ENCODE measurements at regions not wholly inside any gene's neighbourhood (a gene's known extent, or its start where the extent isn't known, plus 50 kb on each side); places are given as distances from the start of the nearest gene placed in this dataset.
"Not testable (repeated sequence)": the region's sequence is repeated elsewhere in the genome, so short reads cannot be mapped to it uniquely, and the experiment has no call there.

DNA sequence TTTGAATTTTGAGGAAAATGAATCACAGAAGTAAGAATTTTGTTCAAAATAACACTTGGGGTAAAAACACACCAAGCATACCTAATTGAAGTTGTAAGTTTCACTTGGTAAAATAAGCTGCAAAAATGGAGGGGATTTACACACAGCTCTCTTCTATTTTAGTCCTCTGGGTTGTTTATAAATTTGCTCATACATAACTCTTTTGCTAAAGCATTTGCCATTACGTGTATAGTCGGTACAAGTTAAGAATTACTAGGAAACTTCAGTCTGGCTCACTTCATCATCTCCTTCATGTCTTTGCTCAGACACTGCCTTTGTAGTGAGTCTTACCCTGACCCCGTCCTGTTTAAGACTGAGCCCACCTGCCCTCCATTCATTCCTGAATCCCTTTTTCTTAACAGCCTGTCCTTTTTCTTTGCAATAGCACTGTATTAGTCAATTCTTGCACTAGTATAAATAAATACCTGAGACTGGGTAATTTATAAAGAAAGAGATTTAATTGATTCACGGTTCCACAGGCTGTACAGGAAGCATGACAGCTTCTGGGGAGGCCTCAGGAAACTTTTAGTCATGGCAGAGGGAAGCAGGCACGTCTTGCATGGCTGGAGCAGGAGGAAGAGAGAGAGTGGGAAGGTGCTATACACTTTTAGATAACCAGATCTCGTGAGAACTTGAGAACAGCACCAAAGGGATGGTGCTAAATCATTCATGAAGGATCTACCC lies 451.1 kb downstream of the PCNX1 start:
- H3K36me3 Mint-ChIP-seq (ENCODE audit: insufficient read depth in 1 of 3, low read depth in 3 of 3), result peaks cover 1 to 7% (median 3%) of the 10 kb centered on the region in 3 experiments; a peak in 5 of 7 replicates
- DNase-seq, result no peak
- H4K5ac ChIP-seq (ENCODE audit: insufficient read length, low read depth, low read length), result no peak overlapping the region
- no peak overlapping the region for H2BK15ac ChIP-seq (ENCODE audit: low read depth, low read length)
- no peaks in the 10 kb centered on the region for H3K9me3 ChIP-seq (ENCODE audit: control insufficient read depth, low read depth, low read length)
- no peak overlapping the region for H3K4ac ChIP-seq (ENCODE audit: low read depth, low read length)
- no peak overlapping the region for H3K27ac ChIP-seq (ENCODE audit: insufficient read length, low read depth, low read length)
- H3K27me3 Mint-ChIP-seq (ENCODE audit: low read depth), result no peaks in the 10 kb centered on the region
- H3K23ac ChIP-seq (ENCODE audit: insufficient read length, low read depth, low read length), result no peak overlapping the region
- no peak overlapping the region for H2BK120ac ChIP-seq (ENCODE audit: low read depth, low read length, poor library complexity, severe bottlenecking)
- H2BK12ac ChIP-seq (ENCODE audit: insufficient read length, low read depth, low read length), result no peak overlapping the region
- H3K4me1 ChIP-seq (ENCODE audit: insufficient read depth, low read length), result peaks cover 4% of the 10 kb centered on the region; the same call in 1 of the 2 replicates
- WGBS (ENCODE audit: extremely low coverage, insufficient read length, low lambda C conversion rate), result no CpG with 5 or more reads among the region's 6 CpGs
- H3K4me3 Mint-ChIP-seq, result no peak overlapping the region
- H3K18ac ChIP-seq (ENCODE audit: insufficient read length, low read depth, low read length), result no peak overlapping the region
- no peaks in the 10 kb centered on the region for H3K23me2 ChIP-seq (ENCODE audit: insufficient read length, low read depth, low read length, poor library complexity, severe bottlenecking)
- no peak overlapping the region for H3K56ac ChIP-seq (ENCODE audit: insufficient read length, low read depth, low read length)
- H3K4me1 Mint-ChIP-seq, result peaks cover 32 to 40% of the 10 kb centered on the region in 2 experiments
- H3K27ac Mint-ChIP-seq, result 0 out of 7 replicates have a peak overlapping the region, but pooled peaks of 1 of the 3 experiments have one; percentile 2
- TF ChIP-seq, protein P1, sequence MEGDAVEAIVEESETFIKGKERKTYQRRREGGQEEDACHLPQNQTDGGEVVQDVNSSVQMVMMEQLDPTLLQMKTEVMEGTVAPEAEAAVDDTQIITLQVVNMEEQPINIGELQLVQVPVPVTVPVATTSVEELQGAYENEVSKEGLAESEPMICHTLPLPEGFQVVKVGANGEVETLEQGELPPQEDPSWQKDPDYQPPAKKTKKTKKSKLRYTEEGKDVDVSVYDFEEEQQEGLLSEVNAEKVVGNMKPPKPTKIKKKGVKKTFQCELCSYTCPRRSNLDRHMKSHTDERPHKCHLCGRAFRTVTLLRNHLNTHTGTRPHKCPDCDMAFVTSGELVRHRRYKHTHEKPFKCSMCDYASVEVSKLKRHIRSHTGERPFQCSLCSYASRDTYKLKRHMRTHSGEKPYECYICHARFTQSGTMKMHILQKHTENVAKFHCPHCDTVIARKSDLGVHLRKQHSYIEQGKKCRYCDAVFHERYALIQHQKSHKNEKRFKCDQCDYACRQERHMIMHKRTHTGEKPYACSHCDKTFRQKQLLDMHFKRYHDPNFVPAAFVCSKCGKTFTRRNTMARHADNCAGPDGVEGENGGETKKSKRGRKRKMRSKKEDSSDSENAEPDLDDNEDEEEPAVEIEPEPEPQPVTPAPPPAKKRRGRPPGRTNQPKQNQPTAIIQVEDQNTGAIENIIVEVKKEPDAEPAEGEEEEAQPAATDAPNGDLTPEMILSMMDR (conservative IDR thresholded peaks at IDR 0.05), result no peak
- H3K79me2 ChIP-seq (ENCODE audit: insufficient read depth, low read length), result peaks cover 7% of the 10 kb centered on the region; the same call in 1 of the 2 replicates
- no peak overlapping the region for H2AK5ac ChIP-seq (ENCODE audit: insufficient read length, low read length)
- H3T11ph ChIP-seq (ENCODE audit: low read length), result no peak overlapping the region
- H3K27me3 ChIP-seq (ENCODE audit: insufficient read depth, low read length), result no peaks in the 10 kb centered on the region
- H3K79me1 ChIP-seq (ENCODE audit: insufficient read depth, low read depth, low read length, poor library complexity, severe bottlenecking), result peaks cover 4% of the 10 kb centered on the region
- no peak overlapping the region for H2BK20ac ChIP-seq (ENCODE audit: low read depth, low read length, poor library complexity, severe bottlenecking)
- H3K4me2 ChIP-seq (ENCODE audit: insufficient read depth, insufficient read length, low read length), result no peak overlapping the region
- no peak overlapping the region for H3K9ac ChIP-seq (ENCODE audit: extremely low read depth, insufficient read length, low read length)
- no peaks in the 10 kb centered on the region for H4K20me1 ChIP-seq (ENCODE audit: control insufficient read depth, insufficient read depth, insufficient read length)
- no peak overlapping the region for H2BK5ac ChIP-seq (ENCODE audit: insufficient read length, low read length)
- no peak overlapping the region for H4K91ac ChIP-seq (ENCODE audit: insufficient read length, low read depth, low read length)
- no peak overlapping the region for H2AFZ ChIP-seq (ENCODE audit: low read length)
- H3K14ac ChIP-seq (ENCODE audit: insufficient read depth, low read length), result no peak overlapping the region
- no peaks in the 10 kb centered on the region for H3K9me3 Mint-ChIP-seq
- no peak overlapping the region for H4K8ac ChIP-seq (replicated peaks; ENCODE audit: insufficient read length, low read depth, low read length)

DNA sequence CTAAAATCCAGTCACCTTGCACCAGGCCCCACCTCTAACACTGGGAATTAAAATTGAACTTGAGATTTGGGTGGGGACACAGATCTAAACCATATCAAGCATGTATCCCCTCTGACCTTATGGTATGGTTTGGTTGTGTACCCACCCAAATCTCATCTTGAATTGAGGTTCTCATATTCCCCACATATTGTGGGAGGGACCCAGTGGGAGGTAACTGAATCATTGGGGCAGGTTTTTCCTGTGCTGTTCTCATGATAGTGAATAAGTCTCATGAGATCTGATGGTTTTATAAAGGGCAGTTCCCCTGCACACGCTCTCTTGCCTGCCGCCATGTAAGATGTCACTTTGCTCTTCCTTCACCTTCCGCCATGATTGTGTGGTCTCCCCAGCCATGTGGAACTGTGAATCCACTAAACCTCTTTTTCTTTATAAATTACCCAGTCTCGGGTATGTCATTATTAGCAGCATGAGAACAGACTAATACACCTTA lies 451.7 kb downstream of the PCNX1 start:
- not testable (repeated sequence) for H2BK12ac ChIP-seq (ENCODE audit: insufficient read length, low read depth, low read length); H3T11ph ChIP-seq (ENCODE audit: low read length); H2BK20ac ChIP-seq (ENCODE audit: low read depth, low read length, poor library complexity, severe bottlenecking); H3K23ac ChIP-seq (ENCODE audit: insufficient read length, low read depth, low read length); H4K91ac ChIP-seq (ENCODE audit: insufficient read length, low read depth, low read length); H2BK5ac ChIP-seq (ENCODE audit: insufficient read length, low read length); H3K27ac Mint-ChIP-seq; H3K79me2 ChIP-seq (ENCODE audit: insufficient read depth, low read length); H3K4me3 Mint-ChIP-seq; H3K23me2 ChIP-seq (ENCODE audit: insufficient read length, low read depth, low read length, poor library complexity, severe bottlenecking); H3K9ac ChIP-seq (ENCODE audit: extremely low read depth, insufficient read length, low read length); H3K27me3 ChIP-seq (ENCODE audit: insufficient read depth, low read length); H3K9me3 ChIP-seq (ENCODE audit: control insufficient read depth, low read depth, low read length); H2BK120ac ChIP-seq (ENCODE audit: low read depth, low read length, poor library complexity, severe bottlenecking); H2BK15ac ChIP-seq (ENCODE audit: low read depth, low read length); DNase-seq; H3K27ac ChIP-seq (ENCODE audit: insufficient read length, low read depth, low read length); H2AK5ac ChIP-seq (ENCODE audit: insufficient read length, low read length); H4K20me1 ChIP-seq (ENCODE audit: control insufficient read depth, insufficient read depth, insufficient read length); H4K8ac ChIP-seq (replicated peaks; ENCODE audit: insufficient read length, low read depth, low read length); H2AFZ ChIP-seq (ENCODE audit: low read length); H3K4ac ChIP-seq (ENCODE audit: low read depth, low read length); H3K27me3 Mint-ChIP-seq (ENCODE audit: low read depth); H3K9me3 Mint-ChIP-seq; H3K4me1 ChIP-seq (ENCODE audit: insufficient read depth, low read length); H3K18ac ChIP-seq (ENCODE audit: insufficient read length, low read depth, low read length); H3K14ac ChIP-seq (ENCODE audit: insufficient read depth, low read length); H4K5ac ChIP-seq (ENCODE audit: insufficient read length, low read depth, low read length); H3K56ac ChIP-seq (ENCODE audit: insufficient read length, low read depth, low read length); H3K36me3 Mint-ChIP-seq (ENCODE audit: insufficient read depth in 1 of 3, low read depth in 3 of 3); H3K79me1 ChIP-seq (ENCODE audit: insufficient read depth, low read depth, low read length, poor library complexity, severe bottlenecking); H3K4me2 ChIP-seq (ENCODE audit: insufficient read depth, insufficient read length, low read length)
- peaks cover 28 to 36% of the 10 kb centered on the region in 2 experiments for H3K4me1 Mint-ChIP-seq
- WGBS (ENCODE audit: extremely low coverage, insufficient read length, low lambda C conversion rate), result no CpG with 5 or more reads among the region's 4 CpGs
